GM19468 (cell line): ENCODE measurements at regions not wholly inside any gene's neighbourhood (a gene's known extent, or its start where the extent isn't known, plus 50 kb on each side); places are given as distances from the start of the nearest gene placed in this dataset.
"Not testable (repeated sequence)": the region's sequence is repeated elsewhere in the genome, so short reads cannot be mapped to it uniquely, and the experiment has no call there.

Experiments
- ATAC-seq: cut with Tn5 transposase; IDR thresholded peaks from one replicate; pipeline ENCODE4 v1.9.1; 2021; ENCODE audit warnings: mild to moderate bottlenecking, moderate library complexity, moderate number of reproducible peaks; ENCODE audit not compliant: unreplicated experiment; ENCODE audit errors: extremely low read depth

DNA sequence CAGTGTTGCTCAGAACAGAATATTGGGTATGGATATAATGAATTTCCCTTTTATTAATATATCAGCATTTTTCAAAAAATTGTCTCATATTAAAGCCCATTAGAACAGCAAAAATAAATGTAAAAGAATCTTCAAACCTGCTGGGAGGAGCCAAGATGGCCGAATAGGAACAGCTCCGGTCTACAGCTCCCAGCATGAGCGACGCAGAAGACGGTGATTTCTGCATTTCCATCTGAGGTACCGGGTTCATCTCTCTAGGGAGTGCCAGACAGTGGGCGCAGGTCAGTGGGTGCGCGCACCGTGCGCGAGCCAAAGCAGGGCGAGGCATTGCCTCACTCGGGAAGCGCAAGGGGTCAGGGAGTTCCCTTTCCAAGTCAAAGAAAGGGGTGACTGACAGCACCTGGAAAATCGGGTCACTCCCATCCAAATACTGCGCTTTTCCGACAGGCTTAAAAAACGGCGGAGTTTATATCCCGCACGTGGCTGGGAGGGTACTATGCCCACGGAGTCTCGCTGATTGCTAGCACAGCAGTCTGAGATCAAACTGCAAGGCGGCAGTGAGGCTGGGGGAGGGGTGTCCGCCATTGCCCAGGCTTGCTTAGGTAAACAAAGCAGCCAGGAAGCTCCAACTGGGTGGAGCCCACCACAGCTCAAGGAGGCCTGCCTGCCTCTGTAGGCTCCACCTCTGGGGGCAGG, 816.8 kb downstream of the TTLL7 start:
- ATAC-seq, result not testable (repeated sequence)

DNA sequence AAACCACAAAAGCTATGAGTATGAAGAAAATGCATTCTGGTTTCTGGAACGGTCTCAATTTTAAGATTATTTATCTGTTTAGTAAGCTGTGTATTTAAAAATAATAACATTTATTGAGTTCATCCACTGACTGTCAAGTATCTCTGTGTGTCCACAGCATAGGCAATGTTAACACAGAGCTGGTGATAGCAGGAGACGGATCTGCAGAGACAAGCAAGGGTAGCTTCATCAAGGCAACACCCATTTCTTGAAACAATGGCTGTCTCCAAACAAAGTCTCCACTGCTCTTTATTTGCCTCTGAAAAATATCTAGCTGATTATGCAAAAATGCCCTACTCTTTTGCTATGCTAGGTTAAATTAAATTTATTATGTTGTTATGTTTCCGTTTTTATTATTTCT, 818.3 kb downstream of the TTLL7 start:
- not testable (repeated sequence) for ATAC-seq

DNA sequence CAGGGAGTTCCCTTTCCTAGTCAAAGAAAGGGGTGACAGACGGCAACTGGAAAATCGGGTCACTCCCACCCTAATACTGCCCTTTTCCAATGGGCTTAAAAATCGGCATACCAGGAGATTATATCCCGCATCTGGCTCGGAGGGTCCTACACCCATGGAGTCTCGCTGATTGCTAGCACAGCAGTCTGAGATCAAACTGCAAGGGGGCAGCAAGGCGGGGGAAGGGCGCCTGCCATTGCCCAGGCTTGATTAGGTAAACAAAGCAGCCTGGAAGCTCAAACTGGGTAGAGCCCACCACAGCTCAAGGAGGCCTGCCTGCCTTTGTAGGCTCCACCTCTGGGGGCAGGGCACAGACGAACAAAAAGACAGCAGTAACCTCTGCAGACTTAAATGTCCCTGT, 831.3 kb downstream of the TTLL7 start:
- not testable (repeated sequence) for ATAC-seq

DNA sequence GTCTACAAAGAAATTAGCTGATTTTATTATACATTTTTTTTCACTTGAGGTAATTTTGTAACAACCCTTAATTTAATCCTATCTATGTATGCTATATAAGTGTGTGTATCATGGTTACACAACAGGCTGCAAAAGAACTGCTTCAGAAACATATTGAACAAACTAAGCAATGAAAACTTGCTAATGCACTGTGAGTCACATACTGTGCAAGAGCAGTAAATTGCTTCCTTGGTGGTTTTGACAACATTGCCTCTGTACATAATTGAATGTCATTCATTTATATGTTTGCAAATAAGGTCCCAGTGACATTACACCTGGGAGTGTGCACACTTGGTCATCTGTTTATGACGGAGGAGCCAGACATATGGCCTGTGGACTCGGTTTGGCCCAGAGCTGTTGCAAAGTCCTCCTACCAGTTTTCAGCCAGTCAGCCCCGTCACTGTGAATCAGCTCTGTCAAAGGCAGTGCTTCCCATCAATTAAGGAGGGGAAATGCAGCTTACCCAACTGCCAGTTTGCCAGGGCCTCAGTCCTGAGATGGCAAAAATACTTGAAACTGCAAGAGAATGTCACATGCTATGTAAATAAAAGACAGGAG, 835.0 kb downstream of the TTLL7 start:
- not testable (repeated sequence) for ATAC-seq

DNA sequence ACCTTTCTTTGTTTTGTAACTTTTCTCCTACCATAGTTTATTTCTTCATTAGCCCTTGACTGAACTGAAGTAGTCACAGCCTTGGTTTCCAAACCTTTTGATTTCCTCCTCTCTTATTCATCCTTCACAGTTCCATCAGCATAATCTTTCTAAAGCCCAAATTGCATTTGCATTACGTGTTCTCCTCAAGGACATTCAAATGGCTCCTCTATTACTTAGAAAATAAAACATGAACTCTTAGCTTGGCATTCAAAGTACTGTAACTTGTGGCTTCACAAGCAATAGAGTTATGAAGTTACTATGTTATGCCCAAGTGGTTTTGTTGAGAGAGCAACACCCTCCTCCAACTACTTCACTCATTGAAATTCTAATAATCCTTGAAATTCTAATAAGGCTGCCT, 840.0 kb downstream of the TTLL7 start:
- not testable (repeated sequence) for ATAC-seq

DNA sequence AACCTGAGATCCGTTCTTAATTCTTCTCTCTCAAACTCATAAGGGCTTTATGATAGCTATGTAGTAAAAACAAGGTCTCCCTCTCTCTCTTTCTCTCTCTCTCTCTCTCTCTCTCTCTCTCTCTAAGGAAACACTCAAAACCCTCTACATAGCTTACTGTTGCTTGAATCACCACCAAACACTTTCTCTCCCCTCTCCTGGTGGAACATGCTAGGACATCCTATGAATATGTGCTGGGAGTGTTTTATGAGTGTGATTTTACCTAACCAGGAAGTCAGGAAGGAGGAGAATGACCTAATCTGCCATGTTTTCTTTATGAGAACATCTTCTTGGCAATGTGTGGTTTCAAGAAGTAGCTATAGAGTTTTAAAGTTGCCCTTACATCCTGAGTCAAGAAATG, 844.6 kb downstream of the TTLL7 start:
- ATAC-seq, result not testable (repeated sequence)

DNA sequence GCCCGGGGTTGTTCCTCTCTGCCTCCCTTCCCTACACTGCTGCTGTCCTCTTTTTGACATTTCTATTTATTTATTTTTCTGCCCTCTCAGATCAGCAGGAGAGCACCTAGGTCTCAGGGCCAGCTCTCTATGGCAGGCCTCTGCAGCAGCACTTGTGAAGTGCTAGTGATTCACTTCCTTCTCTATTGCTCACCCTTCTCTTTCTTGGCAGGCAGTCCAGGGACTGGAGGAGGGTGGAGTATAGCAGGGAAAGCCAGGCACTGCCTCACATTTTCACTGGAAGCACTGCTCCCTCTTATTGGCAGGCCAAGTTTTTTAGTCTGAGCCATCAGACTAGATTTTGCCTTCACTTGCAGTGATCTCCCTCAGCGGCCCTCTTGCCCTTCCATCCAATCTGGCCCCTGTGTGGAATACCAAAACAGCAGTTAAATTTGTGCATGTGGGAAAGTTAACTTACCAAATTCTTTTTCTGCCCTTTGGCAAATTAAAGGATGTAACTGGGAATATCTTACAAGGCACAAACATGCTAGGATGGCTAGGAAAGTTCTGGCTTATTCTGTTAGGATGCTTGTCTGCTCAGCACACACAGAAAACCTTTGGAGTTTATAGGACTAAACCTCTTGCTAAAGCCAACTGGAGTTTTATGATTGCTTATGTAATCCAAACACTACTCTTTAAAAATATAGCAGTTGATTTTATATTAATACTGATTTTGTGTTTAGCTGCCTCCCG, 847.6 kb downstream of the TTLL7 start:
- ATAC-seq, result not testable (repeated sequence)

DNA sequence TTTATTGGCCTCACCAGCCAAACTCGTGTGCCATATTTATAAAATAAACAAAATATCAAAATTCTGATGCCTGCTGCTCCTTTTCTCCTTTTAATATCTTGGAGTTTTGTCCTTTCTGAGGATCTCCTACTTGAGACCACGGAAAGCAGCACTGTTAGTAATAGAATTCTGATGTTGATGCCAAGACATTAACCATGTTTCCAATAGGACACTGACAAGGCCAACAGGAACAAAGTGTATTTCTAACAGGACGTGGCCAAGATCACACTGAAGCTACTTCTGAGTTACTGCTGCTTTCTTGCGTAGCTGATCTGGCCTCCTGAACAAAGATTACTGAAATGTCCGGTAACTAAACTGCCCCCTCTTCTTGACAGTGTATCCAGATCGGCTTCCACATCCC, 848.5 kb downstream of the TTLL7 start:
- not testable (repeated sequence) for ATAC-seq

DNA sequence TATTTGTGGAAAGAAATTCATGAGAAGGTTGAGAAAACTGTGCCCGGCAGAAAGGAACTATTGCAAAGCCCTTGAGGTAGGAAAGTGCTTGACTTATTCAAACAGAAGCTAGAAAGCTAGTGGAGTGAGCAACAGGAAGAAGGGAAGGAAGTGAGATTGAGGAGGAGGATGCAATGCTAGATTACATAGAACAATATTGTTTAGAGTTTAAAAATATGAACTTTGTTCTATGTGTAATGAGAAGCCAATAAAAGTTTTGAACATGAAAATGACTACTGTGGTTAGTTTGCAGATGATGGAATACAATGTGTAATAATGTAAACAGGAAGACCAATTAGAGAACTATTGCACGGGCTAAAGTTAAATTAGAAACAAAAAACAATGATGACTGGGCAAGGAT, 853.1 kb downstream of the TTLL7 start:
- ATAC-seq, result not testable (repeated sequence)

DNA sequence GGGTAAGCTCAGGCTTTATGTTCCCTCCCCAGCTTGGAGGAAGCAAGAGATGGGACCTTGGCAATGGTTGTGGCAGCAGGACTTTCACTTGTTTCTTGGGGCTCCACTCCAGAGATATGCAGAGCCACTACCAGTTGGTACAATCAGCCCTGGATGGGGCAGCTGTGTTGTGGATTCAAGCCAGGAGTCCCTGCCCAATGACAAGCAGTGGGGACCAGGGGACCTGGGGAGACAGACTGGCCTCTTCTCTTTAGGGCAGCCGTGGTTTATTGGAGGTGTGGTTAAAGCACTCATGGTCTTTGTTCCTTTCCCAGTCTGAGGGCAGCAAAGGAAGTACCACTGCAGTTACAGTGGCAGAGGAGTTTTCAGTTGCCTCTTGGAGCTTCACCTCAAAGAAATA, 856.1 kb downstream of the TTLL7 start:
- ATAC-seq, result not testable (repeated sequence)

DNA sequence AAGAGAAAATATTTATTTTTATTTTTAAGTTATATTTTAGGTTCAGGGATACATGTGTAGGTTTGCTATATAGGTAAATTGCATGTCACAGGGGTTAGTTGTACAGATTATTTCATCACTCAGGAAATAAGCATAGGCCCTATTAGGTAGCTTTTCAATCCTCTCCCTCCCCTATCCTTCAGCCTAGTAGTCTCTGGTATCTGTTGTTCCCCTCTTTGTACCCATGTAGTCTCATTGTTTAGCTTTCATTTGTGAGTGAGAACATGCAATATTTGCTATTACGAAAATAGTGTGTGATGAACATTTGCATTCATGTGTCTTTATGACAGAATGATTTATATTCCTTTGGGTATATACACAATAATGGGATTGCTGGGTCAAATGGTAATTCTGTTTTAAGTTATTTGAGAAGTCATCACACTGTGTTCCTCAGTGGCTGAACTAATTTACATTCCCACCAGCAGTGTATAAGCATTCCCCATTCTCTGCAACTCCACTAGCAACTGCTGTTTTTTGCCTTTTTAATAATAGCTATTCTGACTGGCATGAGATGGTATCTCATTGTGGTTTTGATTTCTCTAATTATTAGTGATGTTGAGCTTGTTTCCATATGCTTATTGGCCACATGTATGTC, 863.3 kb downstream of the TTLL7 start:
- not testable (repeated sequence) for ATAC-seq

DNA sequence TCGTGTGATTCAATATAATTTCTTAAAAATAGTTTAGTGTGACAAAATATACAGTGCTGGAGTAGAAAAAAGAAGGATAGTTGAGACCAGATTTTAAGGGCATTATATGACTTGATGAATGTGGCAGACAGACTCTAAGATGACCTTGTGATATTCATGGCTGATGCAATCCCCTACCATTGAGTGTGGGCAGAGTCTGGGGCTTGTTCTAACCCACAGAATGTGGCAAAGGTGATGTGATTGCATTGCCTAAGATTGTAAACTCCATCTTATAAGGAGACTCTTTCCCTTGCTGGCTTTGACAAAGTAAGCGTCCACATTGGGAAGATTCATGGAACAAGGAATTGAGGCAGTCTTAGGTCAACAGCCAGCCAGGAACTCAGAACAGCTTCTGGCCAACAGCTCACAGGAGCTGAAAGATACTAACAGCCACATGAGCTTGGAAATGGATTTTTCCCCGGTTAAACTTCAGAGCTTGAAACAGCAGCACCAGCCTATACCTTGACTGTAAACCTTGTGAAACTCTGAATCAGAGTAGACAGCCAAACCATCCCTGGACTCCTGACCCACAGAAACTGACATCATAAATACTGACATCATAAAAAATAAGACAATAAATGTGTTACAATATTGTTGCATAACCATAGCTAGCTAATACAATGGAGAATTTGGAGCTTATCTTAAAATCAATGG, 864.5 kb downstream of the TTLL7 start:
- not testable (repeated sequence) for ATAC-seq

DNA sequence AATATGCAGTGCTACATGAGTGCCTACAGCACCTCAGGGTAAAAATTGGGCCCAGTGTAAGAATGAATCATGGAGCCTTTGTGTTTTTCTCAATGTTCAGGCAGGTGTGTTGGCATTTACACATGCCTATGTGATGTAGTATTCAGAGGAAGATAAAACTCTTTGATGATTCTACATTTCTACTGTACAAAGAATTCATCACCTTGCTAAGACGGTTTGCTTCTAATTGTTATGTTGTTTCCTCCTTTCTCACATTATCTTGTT, 867.3 kb downstream of the TTLL7 start:
- ATAC-seq, result no peak

DNA sequence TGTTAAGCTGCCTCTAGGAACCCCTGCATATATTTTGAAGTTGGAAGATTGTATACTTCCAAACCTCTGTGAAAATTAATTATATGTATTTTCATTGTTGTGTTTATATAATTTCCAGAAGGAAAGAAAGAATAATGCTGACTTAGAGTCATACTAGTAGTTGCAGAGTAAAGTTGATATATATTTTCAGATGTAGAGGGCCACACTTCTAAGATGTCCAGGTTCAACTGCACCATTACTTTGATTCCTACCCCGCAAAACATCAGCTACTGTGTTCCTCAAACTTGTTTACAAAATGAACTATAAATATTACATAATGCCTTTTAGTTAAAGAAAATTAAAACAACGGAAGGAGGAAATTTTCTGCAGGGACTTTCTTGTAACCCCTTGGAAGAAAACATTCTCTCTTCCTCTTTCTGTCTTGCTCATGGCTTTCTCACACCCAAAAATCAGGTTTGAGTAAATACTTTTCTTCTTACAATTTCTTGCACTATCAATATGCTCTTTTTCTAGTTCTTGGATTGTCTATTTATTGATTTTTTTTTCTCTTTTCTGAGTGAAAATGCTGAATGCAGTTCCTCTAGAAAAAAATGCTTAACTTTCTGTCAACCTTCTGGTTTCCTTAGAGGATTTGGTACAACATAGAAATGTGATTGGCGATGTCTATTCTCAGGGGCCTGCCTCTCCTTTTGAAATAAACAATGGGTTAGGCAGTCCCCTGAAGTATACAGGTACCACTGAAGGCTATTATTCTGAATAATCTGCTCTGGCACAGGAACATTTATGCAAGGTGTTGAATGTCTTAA, 867.8 kb downstream of the TTLL7 start:
- ATAC-seq, result no peak

DNA sequence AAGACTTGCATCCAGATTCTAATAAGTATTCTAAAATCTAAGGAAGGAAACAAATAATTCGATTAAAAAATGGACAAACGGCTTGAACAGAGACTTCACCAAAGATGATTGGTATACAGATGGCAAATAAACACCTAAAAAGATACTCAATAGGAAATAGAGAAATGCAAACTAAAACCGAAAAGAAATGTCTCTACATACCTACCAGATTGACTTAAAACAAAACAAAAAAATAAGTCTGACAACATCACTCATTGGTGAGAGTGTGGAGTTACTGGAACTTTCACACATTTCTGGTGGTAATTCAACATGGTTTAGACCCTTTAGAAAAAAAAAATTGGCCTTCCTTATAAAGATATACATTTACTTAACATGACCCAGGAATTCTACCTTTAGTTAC, 869.8 kb downstream of the TTLL7 start:
- ATAC-seq, result no peak

DNA sequence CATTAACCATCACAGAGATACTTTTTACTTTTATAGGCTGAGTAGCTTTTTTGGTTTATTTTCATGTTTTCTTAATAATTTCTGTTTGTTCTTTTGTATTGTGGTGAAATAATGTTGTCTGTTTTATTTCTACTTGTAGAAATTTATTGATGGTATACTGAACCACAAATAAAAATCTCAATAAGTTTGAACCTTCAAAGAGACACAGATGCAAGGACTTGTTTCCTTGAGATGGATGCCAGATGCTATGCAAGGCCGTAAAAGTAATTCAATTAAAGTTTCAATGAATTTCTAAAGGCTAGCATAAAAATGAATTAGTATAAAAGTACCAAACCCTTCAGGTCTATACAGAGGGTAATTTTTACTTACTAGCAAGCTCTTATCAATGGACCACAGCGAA, 873.5 kb downstream of the TTLL7 start:
- ATAC-seq, result no peak

DNA sequence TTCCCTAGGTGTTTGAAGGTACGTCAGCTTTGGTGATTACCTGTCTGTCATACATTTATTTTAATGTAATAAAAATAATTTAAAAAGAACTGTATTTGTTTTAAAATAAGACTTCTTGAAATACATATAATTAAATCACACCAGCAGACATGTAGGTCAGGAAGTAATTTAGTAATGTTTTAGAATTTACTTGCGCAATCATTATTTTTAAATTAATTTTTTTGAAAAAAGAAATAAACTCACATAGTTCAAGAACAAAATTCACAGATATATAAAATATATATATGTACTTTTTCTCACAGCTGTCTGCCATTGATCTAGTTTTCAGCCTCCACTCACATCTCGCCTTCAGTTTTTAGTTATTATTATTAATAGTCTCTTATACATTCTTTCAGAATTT, 875.9 kb downstream of the TTLL7 start:
- ATAC-seq, result no peak

DNA sequence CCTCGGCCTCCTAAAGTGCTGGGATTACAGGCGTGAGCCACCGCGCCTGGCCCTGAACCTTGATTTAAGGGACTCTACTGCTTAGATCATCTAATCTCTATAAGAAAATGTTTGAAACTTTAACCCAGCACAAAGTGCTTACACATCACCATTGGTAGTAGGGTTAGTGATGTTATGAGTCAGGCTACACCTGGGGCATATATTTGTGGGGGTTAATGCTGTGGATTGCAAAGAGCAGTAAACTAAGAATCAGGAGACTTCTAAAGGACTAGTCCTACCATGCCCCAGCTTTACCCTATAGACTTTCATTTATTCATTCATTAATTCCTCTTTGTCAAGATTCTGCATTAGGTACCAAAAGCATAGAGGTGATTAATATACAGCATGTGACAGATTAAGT, 880.5 kb downstream of the TTLL7 start:
- no peak for ATAC-seq

DNA sequence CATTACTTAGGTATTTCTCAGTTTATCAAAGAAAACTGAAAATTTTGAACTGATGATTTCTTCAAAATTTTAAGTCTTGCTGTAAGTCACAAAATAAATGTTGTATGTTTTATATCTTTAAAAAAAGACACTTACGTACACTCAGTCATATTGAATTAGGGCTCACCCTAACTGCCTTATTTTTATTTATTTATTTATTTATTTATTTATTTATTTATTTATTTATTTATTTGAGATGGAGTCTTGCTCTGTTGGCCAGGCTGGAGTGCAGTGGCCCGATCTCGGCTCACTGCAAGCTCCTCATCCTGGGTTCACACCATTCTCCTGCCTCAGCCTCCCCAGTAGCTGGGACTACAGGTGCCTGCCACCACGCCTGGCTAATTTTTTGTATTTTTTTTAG, 881.9 kb downstream of the TTLL7 start:
- not testable (repeated sequence) for ATAC-seq

DNA sequence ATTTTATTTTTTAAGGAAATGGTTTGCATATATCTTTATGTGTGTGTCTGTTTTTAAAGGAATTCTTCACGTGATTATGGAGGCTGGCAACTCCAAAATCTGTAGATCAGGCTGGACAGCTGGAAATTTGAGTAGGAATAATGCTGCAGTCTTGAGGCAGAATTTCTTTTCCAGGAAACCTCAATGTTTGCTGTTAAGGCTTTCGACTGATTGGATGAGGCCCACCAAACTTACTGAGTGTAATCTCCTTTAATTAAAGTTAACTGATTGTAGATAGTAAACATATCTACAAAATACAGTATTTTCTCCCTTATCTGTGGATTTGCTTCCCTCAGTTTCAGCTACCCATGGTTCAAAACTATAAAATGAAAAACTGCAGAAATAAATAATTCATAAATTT, 883.1 kb downstream of the TTLL7 start:
- no peak for ATAC-seq
